HG02970 (cell line): ENCODE measurements at regions not wholly inside any gene's neighbourhood (a gene's known extent, or its start where the extent isn't known, plus 50 kb on each side); places are given as distances from the start of the nearest gene placed in this dataset.
"Not testable (repeated sequence)": the region's sequence is repeated elsewhere in the genome, so short reads cannot be mapped to it uniquely, and the experiment has no call there.

Experiments used
- ATAC-seq: cut with Tn5 transposase; IDR thresholded peaks from one replicate; pipeline ENCODE4 v1.9.1; 2021; ENCODE audit warnings: mild to moderate bottlenecking, moderate library complexity, moderate number of reproducible peaks; ENCODE audit not compliant: unreplicated experiment, low FRiP score

DNA sequence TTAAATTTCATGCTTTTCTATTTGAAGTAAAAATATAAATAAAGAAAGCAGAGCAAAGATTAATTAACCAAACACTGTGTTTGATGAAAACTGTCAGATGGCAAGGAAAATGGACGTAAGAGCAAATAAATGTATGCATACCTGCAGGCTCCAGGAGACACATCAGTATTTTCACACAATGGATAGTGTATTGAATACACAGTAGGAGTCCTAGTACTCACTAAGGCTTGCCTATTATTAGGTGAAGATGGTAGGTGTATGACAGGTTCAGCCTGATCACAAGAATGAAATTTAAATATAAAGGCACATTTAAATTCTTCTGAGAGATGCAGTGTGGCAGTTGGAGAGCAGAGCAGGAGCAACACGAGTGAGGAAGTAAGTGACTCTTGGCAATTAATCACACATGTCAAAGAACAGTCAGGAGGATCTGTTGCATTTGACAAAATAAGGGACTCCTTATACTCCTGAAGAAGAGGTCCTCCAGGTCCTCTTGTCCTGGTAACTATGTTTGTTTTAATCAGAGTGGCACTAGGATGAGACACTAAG lies 106.0 kb upstream of the NDST4 start:
- no peak for ATAC-seq

DNA sequence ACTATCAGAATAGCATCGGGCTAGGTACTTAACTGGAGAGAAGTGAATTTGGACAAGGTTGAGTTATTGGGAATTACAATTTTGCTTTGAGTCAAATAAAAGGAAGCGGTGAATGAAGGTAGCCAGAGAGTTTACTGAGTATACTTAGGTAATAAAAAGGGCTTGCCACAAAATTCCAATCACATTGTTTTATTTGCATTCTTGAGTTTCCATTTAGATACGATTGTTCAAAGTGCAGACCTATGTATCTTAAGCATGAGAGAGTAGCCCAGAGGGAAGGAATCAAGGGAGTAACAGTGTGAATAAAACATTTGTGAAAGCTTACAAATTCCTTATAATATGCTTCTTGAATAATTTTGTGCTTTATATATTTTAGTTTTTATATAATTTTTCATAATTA lies 102.5 kb upstream of the NDST4 start:
- ATAC-seq = no peak

DNA sequence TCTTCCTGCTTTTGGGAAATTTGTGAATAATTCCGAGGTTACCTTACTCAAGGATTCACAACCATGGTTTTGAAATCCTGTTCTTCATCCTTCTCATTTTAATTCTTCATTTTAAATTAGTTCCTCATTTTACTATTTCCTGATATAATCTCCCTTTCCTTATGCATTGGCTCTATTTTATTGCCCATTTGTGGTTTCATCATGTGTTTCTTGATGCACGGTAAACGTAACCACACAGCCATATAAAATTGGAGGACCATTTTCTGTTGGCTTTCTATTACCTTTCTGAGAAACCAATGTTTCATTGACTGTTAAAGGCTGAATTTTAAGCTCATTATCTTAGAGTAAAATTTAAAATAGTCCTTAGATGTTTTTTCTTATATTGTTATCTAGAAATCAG lies 100.3 kb upstream of the NDST4 start:
- no peak for ATAC-seq

DNA sequence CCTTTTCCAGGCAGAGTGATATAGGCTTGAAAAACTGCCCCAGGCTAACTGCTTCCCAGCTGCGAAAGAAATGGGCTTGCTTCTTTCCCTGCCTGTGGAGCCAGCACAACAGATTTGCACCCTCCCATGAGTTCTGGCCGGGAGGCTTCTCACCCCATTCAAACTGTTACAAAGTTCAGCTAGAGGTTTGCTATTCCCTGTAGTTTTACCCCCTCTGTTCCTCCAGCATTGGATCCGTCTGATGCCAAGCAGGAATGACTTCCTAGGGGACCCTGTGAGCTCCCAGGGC lies 87.6 kb upstream of the NDST4 start:
- ATAC-seq = no peak

DNA sequence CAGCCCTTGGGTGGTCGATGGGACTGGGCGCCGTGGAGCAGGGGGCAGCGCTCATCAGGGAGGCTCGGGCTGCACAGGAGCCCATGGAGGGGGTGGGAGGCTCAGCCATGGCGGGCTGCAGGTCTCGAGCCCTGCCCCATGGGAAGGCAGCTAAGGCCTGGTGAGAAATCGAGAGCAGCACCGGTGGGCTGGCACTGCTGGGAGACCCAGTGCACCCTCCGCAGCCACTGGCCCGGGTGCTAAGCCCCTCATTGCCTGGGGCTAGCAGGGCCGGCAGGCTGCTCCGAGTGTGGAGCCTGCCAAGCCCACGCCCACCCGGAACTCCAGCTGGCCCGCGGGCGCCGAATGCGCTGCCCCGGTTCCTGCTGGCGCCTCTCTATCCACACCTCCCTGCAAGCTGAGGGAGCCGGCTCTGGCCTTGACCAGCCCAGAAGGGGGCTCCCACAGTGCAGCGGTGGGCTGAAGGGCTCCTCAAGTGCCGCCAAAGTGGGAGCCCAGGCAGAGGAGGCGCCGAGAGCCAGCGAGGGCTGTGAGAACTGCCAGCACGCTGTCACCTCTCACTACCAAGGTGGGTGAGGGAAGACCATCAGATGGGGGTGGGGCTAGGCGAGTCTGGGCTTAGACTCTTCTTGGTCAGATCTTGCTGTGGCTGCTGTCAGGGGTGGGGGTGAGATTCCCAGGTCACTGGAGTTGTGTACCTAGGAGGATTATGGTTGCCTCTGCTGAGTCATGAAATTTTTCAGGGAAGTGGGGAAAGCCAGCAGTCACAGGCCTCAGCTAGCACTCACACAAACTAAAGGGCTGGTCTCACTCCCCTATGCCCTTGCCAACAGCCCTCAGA lies 87.0 kb upstream of the NDST4 start:
- not testable (repeated sequence) for ATAC-seq

DNA sequence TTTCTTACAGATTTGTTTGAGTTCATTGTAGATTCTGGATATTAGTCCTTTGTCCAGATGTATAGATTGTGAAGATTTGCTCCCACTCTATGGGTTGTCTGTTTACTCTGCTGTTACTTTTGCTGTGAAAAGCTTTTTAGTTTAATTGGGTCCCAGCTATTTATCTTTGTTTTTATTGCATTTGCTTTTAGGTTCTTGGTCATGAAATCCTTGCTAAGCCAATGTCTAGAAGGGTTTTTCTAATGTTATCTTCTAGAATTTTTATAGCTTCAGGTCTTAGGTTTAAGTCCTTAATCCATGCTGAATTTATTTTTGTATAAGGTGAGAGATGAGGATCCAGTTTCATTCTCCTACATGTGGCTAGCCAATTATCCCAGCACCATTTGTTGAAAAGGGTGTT lies 81.2 kb upstream of the NDST4 start:
- ATAC-seq = not testable (repeated sequence)

DNA sequence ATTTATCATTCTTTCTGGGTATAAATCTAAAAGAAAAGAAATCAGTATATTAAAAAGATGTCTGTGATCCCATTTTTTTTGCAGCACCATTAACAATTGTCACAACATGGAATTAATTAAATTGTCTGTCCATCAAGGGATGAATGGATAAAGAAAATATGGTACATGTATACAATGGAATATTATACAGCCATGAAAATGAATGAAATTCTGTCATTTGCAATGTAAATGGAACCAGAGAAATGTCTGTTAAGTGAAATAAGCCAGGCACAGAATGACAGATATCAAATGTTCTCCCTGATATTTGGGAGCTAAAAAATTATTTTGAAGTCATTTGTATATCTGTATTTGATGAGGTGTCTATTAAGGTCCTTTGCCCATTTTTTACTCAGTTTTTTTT lies 77.1 kb upstream of the NDST4 start:
- no peak for ATAC-seq

DNA sequence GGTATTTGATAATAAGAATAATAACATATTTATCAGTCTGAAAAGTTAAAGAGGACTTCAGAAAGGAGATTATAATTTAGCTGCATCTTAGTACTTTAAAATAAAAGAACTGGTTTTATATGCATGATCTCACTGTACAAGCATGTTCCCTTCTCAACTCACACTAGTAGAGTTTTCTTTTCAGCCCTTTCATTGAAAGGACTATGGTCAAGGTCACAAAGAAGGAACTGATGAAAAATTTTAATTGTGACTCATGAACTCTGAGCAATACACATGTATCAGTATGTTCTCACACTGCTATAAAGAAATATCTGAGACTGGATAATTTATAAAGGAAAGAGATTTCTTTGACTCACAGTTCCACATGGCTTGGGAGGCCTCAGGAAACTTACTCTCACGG lies 73.7 kb upstream of the NDST4 start:
- ATAC-seq = no peak

DNA sequence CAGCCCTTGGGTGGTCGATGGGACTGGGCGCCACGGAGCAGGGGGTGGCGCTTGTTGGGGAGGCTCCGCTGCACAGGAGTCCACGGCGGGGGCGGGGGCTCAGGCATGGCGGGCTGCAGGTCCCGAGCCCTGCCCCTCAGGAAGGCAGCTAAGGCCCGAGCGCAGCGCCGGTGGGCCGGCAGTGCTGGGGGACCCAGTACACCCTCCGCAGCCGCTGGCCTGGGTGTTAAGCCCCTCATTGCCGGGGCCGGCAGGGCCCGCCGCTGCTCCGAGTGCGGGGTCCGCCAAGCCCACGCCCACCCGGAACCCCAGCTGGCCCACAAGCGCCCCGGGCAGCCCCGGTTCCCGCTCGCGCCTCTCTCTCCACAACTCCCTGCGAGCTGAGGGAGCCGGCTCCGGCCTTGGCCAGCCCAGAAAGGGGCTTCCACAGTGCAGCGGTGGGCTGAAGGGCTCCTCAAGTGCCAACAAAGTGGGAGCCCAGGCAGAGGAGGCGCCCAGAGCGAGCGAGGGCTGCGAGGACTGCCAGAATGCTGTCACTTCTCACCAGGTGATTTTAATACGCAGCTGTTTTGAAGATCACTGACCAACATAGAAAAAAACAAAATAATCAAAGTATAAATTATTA lies 66.1 kb upstream of the NDST4 start:
- ATAC-seq = not testable (repeated sequence)

DNA sequence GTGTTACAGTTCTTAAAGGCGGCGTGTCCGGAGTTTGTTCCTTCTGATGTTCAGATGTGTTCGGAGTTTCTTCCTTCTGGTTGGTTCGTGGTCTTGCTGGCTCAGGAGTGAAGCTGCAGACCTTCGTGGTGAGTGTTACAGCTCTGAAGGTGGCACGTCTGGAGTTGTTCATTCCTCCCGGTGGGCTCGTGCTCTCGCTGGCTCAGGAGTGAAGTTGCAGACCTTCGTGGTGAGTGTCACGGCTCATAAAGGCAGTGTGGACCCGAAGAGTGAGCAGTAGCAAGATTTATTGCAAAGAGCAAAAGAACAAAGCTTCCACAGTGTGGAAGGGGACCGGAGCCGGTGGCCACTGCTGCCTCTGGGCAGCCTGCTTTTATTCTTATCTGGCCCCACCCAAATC lies 65.3 kb upstream of the NDST4 start:
- ATAC-seq = not testable (repeated sequence)

DNA sequence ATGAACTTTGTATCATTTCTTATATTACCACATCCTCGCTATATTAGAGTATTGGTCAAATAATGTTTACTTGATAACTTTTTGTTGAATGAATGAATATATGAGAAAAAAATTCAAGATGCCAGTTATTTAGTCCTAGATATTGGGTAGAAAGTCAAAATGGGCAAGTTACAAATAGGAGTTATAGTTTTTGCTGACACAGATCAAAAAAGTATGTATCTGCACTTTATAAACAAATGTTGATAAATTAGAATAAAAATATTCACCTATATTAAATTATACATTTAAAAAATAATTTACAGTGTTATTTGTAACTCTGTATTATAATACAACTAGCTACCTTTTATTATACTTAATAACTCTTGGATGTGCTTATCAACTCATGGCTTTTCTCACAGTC lies 57.8 kb upstream of the NDST4 start:
- no peak for ATAC-seq

DNA sequence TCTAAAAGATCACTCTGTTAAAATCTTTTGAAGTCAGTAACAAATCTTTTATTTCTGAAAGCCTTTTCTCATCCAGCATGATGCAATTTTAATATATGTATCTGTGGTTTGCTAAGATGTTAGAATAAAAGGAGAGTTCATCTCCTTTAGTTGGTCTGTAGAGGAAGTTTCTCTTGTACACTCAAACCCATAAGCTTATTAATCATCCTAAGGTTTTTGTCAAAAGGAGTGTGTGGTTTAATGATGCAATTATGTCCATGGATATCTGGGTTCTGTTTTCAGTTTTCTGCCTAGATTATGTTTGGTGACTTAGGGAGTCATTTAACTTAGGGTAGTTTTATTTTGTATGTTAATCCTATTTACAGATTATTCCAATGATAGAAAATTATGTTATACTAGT lies 52.1 kb upstream of the NDST4 start:
- ATAC-seq = no peak
